Type B pancreatic cell (in vitro differentiated cells): ENCODE measurements at regions not wholly inside any gene's neighbourhood (a gene's known extent, or its start where the extent isn't known, plus 50 kb on each side); places are given as distances from the start of the nearest gene placed in this dataset.

Source experiments
- DNase-seq: peaks from one replicate; pipeline ENCODE4 v3.0.0; 2021; ENCODE audit warnings: mixed read lengths; ENCODE audit not compliant: unreplicated experiment; ENCODE audit errors: extremely low spot score
- H3K27ac Mint-ChIP-seq: 2 replicates; pipeline ENCODE4 v1.8.0; 2021; ENCODE audit warnings: mild to moderate bottlenecking, mixed read lengths
- H3K27me3 Mint-ChIP-seq: 2 replicates; pipeline ENCODE4 v1.8.0; 2021; ENCODE audit warnings: mixed read lengths
- H3K36me3 Mint-ChIP-seq: 2 replicates; pipeline ENCODE4 v1.8.0; 2021; ENCODE audit warnings: mixed read lengths
- H3K4me1 Mint-ChIP-seq: one replicate; pipeline ENCODE4 v1.8.0; 2021; ENCODE audit warnings: mixed read lengths; ENCODE audit not compliant: unreplicated experiment
- H3K4me3 Mint-ChIP-seq: 2 replicates; pipeline ENCODE4 v1.8.0; 2021; ENCODE audit warnings: mild to moderate bottlenecking, mixed read lengths
- H3K9me3 Mint-ChIP-seq: 2 replicates; pipeline ENCODE4 v1.8.0; 2021; ENCODE audit warnings: mixed read lengths
- CTCF ChIP-seq: fragments of 200-600 bp; sonication (generic); conservative IDR thresholded peaks from 2 replicates; pipeline ENCODE4 v1.5.0; 2021; ENCODE audit warnings: antibody characterized with exemption, mild to moderate bottlenecking

GRCh38 chr15:67991706-67992105 lies 62.4 kb upstream of the PIAS1 start:
- H3K4me3 Mint-ChIP-seq = no peak overlapping the region
- H3K9me3 Mint-ChIP-seq = peaks cover 5% of the 10 kb centered on the region
- peaks cover 15% of the 10 kb centered on the region for H3K4me1 Mint-ChIP-seq
- TF ChIP-seq CTCF = no peak
- no peaks in the 10 kb centered on the region for H3K36me3 Mint-ChIP-seq
- H3K27ac Mint-ChIP-seq = no peak overlapping the region
- no peaks in the 10 kb centered on the region for H3K27me3 Mint-ChIP-seq
- DNase-seq = no peak

- peaks cover 11% of the 10 kb centered on the region for H3K4me1 Mint-ChIP-seq
- no peak for TF ChIP-seq CTCF
- H3K4me3 Mint-ChIP-seq = no peak overlapping the region
- H3K27ac Mint-ChIP-seq = no peak overlapping the region
- peaks cover 5% of the 10 kb centered on the region for H3K9me3 Mint-ChIP-seq
- H3K27me3 Mint-ChIP-seq = no peaks in the 10 kb centered on the region
- H3K36me3 Mint-ChIP-seq = no peaks in the 10 kb centered on the region
- DNase-seq = no peak
Measured at GRCh38 chr15:67992411-67992810, 61.7 kb upstream of the PIAS1 start.

GRCh38 chr15:67992834-67993233 lies 61.3 kb upstream of the PIAS1 start:
- Mint-ChIP-seq H3K9me3 (peaks cover 6% of the 10 kb centered on the region), H3K27me3 (no peaks in the 10 kb centered on the region), H3K27ac (no peak overlapping the region), H3K4me1 (peaks cover 10% of the 10 kb centered on the region), H3K4me3 (no peak overlapping the region), H3K36me3 (peaks cover 1% of the 10 kb centered on the region)
- no peak for DNase-seq
- no peak for TF ChIP-seq CTCF

GRCh38 chr15:67997996-67998395 lies 56.1 kb upstream of the PIAS1 start:
- Mint-ChIP-seq H3K27ac (peak overlapping the region; percentile 88), H3K36me3 (peaks cover 3% of the 10 kb centered on the region), H3K4me3 (peak overlapping the region; percentile 44), H3K9me3 (peaks cover 7% of the 10 kb centered on the region), H3K27me3 (no peaks in the 10 kb centered on the region), H3K4me1 (peaks cover 17% of the 10 kb centered on the region)
- DNase-seq = no peak
- no peak for TF ChIP-seq CTCF

GRCh38 chr15:67998599-67999133 lies 55.4 kb upstream of the PIAS1 start:
- no peaks in the 10 kb centered on the region for H3K27me3 Mint-ChIP-seq
- peaks cover 3% of the 10 kb centered on the region for H3K36me3 Mint-ChIP-seq
- peak overlapping the region; percentile 88 for H3K27ac Mint-ChIP-seq
- H3K9me3 Mint-ChIP-seq = peaks cover 7% of the 10 kb centered on the region
- no peak for DNase-seq
- TF ChIP-seq CTCF = no peak
- H3K4me1 Mint-ChIP-seq = peaks cover 17% of the 10 kb centered on the region
- H3K4me3 Mint-ChIP-seq = peak overlapping the region; percentile 30
